ENCODE measurements at regions not wholly inside any gene's neighbourhood (a gene's known extent, or its start where the extent isn't known, plus 50 kb on each side); places are given as distances from the start of the nearest gene placed in this dataset.

DNA sequence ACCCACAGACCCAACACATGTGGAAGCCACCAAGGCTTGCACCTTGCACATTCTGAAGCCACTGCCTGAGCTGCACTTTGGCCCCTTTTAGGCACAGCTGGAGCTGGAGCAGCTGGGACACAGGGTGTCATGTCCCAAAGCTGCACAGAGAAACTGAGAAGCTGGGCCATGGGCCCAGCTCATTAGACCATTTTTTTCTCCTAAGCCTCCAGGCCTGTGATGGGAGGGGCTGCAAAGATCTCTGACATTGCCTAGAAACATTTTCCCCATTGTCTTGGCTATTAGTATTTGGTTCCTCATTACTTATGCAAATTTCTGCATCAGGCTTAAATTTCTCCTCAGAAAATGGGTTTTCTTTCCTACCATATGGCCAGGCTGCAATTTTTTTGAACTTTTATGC is 447.4 kb upstream of the HS3ST1 start:
- TF ChIP-seq EP300 (conservative IDR thresholded peaks at IDR 0.05; ENCODE audit: poor library complexity, severe bottlenecking): no peak
- TF ChIP-seq EZH2 (IDR thresholded peaks at IDR 0.05; ENCODE audit: borderline replicate concordance, insufficient read depth, low read length, poor library complexity, severe bottlenecking): no peak
- no peak for TF ChIP-seq POLR2AphosphoS5 (IDR thresholded peaks at IDR 0.05)
- TF ChIP-seq, protein P1, sequence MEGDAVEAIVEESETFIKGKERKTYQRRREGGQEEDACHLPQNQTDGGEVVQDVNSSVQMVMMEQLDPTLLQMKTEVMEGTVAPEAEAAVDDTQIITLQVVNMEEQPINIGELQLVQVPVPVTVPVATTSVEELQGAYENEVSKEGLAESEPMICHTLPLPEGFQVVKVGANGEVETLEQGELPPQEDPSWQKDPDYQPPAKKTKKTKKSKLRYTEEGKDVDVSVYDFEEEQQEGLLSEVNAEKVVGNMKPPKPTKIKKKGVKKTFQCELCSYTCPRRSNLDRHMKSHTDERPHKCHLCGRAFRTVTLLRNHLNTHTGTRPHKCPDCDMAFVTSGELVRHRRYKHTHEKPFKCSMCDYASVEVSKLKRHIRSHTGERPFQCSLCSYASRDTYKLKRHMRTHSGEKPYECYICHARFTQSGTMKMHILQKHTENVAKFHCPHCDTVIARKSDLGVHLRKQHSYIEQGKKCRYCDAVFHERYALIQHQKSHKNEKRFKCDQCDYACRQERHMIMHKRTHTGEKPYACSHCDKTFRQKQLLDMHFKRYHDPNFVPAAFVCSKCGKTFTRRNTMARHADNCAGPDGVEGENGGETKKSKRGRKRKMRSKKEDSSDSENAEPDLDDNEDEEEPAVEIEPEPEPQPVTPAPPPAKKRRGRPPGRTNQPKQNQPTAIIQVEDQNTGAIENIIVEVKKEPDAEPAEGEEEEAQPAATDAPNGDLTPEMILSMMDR (IDR thresholded peaks at IDR 0.05; ENCODE audit: poor library complexity, severe bottlenecking): no peak
- no peak for TF ChIP-seq TAF1 (IDR thresholded peaks at IDR 0.05; ENCODE audit: low read depth)
- TF ChIP-seq SMC3 (conservative IDR thresholded peaks at IDR 0.05; ENCODE audit: poor library complexity): no peak
